BE2C (cell line): ENCODE measurements at regions not wholly inside any gene's neighbourhood (a gene's known extent, or its start where the extent isn't known, plus 50 kb on each side); places are given as distances from the start of the nearest gene placed in this dataset.

Experiments used
- DNase-seq: peaks from one replicate; pipeline ENCODE4 v3.0.0-alpha.2; 2020
- H3K27me3 ChIP-seq: fragments of 250-450 bp; sonication (Bioruptor Pico); 2 replicates; pipeline ENCODE4 v1.5.1; 2020; ENCODE audit warnings: mild to moderate bottlenecking
- H3K36me3 ChIP-seq: fragments of 250-450 bp; sonication (Bioruptor Pico); 2 replicates; pipeline ENCODE4 v1.5.1; 2020; ENCODE audit warnings: mild to moderate bottlenecking
- H3K4me1 ChIP-seq: fragments of 250-450 bp; sonication (Bioruptor Pico); 2 replicates; pipeline ENCODE4 v1.5.1; 2020
- H3K4me3 ChIP-seq: 2 replicates; pipeline ENCODE4 v1.5.1; 2011; ENCODE audit warnings: low read depth, low read length
- H3K9me3 ChIP-seq: fragments of 250-450 bp; sonication (Bioruptor Pico); 2 replicates; pipeline ENCODE4 v1.5.1; 2020
- TF ChIP-seq, protein P1 (sequence below): IDR thresholded peaks from 2 replicates; pipeline ENCODE4 v1.5.1; 2012; ENCODE audit warnings: mild to moderate bottlenecking, low read depth, low read length

- Histone ChIP-seq H3K4me1 (peaks cover 53% of the 10 kb centered on the region), H3K9me3 (no peaks in the 10 kb centered on the region), H3K27me3 (no peaks in the 10 kb centered on the region), H3K4me3 (no peak overlapping the region), H3K36me3 (no peaks in the 10 kb centered on the region)
- DNase-seq = no peak
- TF ChIP-seq, protein P1, sequence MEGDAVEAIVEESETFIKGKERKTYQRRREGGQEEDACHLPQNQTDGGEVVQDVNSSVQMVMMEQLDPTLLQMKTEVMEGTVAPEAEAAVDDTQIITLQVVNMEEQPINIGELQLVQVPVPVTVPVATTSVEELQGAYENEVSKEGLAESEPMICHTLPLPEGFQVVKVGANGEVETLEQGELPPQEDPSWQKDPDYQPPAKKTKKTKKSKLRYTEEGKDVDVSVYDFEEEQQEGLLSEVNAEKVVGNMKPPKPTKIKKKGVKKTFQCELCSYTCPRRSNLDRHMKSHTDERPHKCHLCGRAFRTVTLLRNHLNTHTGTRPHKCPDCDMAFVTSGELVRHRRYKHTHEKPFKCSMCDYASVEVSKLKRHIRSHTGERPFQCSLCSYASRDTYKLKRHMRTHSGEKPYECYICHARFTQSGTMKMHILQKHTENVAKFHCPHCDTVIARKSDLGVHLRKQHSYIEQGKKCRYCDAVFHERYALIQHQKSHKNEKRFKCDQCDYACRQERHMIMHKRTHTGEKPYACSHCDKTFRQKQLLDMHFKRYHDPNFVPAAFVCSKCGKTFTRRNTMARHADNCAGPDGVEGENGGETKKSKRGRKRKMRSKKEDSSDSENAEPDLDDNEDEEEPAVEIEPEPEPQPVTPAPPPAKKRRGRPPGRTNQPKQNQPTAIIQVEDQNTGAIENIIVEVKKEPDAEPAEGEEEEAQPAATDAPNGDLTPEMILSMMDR = no peak
Observed at GRCh38 chr5:56316299-56316994, 83.3 kb upstream of the ANKRD55 start.

GRCh38 chr5:56314529-56314928 lies 81.4 kb upstream of the ANKRD55 start:
- Histone ChIP-seq H3K4me3 (no peak overlapping the region), H3K36me3 (no peaks in the 10 kb centered on the region), H3K27me3 (no peaks in the 10 kb centered on the region), H3K9me3 (no peaks in the 10 kb centered on the region), H3K4me1 (peaks cover 61% of the 10 kb centered on the region)
- TF ChIP-seq, protein P1 = peak; percentile 85
- peak; percentile 60 for DNase-seq

GRCh38 chr5:56313596-56313995 lies 80.5 kb upstream of the ANKRD55 start:
- DNase-seq = no peak
- H3K4me1 ChIP-seq = peaks cover 52% of the 10 kb centered on the region
- H3K36me3 ChIP-seq = no peaks in the 10 kb centered on the region
- H3K27me3 ChIP-seq = no peaks in the 10 kb centered on the region
- H3K4me3 ChIP-seq = no peak overlapping the region
- TF ChIP-seq, protein P1 = no peak
- H3K9me3 ChIP-seq = no peaks in the 10 kb centered on the region

GRCh38 chr5:56313004-56313531 lies 79.9 kb upstream of the ANKRD55 start:
- H3K9me3 ChIP-seq = no peaks in the 10 kb centered on the region
- peaks cover 47% of the 10 kb centered on the region for H3K4me1 ChIP-seq
- no peaks in the 10 kb centered on the region for H3K27me3 ChIP-seq
- TF ChIP-seq, protein P1 = no peak
- H3K4me3 ChIP-seq = no peak overlapping the region
- no peak for DNase-seq
- H3K36me3 ChIP-seq = no peaks in the 10 kb centered on the region

DNA sequence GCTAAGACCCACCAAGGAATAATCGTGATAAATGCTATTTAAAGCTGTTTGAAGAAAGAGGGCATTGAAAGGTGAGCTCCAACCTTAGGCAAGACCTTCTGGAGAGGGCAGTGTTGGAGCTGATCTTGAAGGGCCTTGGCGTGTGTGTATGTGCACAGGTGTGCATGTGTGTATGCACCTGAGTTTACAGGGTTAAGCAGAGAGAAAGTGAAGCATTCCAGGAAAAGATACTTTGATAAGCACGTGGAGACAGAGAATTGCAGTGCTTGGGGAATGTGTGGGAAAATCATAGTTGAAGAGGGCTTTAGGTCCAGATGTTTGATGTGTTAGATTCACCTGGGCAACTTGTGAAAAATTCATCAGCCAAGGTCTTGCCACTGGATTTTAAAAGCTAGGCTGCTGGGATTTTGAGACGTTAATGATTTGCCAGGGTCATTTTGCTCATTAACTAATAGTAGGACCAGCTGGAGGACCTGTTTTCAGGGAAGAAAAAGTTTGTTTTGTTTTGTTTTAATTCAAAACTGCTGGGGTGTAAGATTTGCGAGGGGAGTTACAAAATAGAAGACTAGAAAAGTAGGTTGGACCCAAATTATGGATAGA lies 78.3 kb upstream of the ANKRD55 start:
- TF ChIP-seq, protein P1 = no peak
- H3K4me1 ChIP-seq = peaks cover 47% of the 10 kb centered on the region
- no peaks in the 10 kb centered on the region for H3K9me3 ChIP-seq
- no peak for DNase-seq
- H3K36me3 ChIP-seq = no peaks in the 10 kb centered on the region
- no peak overlapping the region for H3K4me3 ChIP-seq
- H3K27me3 ChIP-seq = no peaks in the 10 kb centered on the region

DNA sequence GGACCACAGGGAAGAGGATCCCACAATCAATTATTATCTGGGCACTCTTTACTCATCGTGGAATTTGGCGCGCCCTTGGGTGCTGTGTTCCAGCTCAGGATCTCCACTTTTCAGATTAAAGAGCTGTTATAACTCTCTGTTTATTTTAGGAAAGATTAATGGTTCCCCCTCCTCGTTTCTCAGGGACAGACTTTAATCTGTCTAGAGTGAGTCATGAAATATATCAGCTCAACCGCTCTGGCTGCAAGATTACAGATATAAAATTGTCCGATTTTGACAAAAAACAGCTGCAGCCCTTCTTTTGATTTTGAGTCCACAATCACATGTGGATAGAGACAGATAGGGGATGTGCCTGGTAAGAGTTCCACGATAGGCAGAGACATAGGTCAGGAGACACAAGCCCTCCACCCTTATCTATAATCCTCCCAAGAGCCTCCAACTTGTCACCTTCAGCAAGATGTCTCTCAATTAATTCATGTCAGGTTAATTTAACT lies 77.6 kb upstream of the ANKRD55 start:
- no peaks in the 10 kb centered on the region for H3K36me3 ChIP-seq
- H3K4me1 ChIP-seq = peaks cover 49% of the 10 kb centered on the region
- DNase-seq = peak; percentile 56
- H3K4me3 ChIP-seq = no peak overlapping the region
- no peaks in the 10 kb centered on the region for H3K9me3 ChIP-seq
- TF ChIP-seq, protein P1 = no peak
- H3K27me3 ChIP-seq = no peaks in the 10 kb centered on the region
